ENCODE measurements at regions not wholly inside any gene's neighbourhood (a gene's known extent, or its start where the extent isn't known, plus 50 kb on each side); places are given as distances from the start of the nearest gene placed in this dataset.
"Not testable (repeated sequence)": the region's sequence is repeated elsewhere in the genome, so short reads cannot be mapped to it uniquely, and the experiment has no call there.

GRCh38 chr12:77222336-77222735 lies 157.0 kb upstream of the E2F7 start:
- no peak for DNase-seq (ENCODE audit: insufficient read length)
- FAIRE-seq, result no peak
- TF ChIP-seq POLR2AphosphoS5 (IDR thresholded peaks at IDR 0.05; ENCODE audit: low read depth, low read length), result no peak
- TF ChIP-seq TAF1 (IDR thresholded peaks at IDR 0.05; ENCODE audit: borderline replicate concordance, low read depth, low read length), result no peak
- no peak for TF ChIP-seq POLR2A (IDR thresholded peaks at IDR 0.05; ENCODE audit: low read depth, low read length)

- no peak for FAIRE-seq
- DNase-seq (ENCODE audit: insufficient read length), result no peak
Measured at GRCh38 chr12:77220586-77220985, 155.2 kb upstream of the E2F7 start.

GRCh38 chr12:77218278-77218677 lies 152.9 kb upstream of the E2F7 start:
- no peak for TF ChIP-seq POLR2A (IDR thresholded peaks at IDR 0.05; ENCODE audit: low read depth, low read length)
- TF ChIP-seq TAF1 (IDR thresholded peaks at IDR 0.05; ENCODE audit: borderline replicate concordance, low read depth, low read length), result no peak
- no peak for TF ChIP-seq POLR2AphosphoS5 (IDR thresholded peaks at IDR 0.05; ENCODE audit: low read depth, low read length)
- DNase-seq (ENCODE audit: insufficient read length) (no peak), FAIRE-seq (no peak)

More at GRCh38 chr12:77220586-77220985, 155.2 kb upstream of the E2F7 start:
- TF ChIP-seq POLR2AphosphoS5 (IDR thresholded peaks at IDR 0.05; ENCODE audit: low read depth, low read length) (no peak), TAF1 (IDR thresholded peaks at IDR 0.05; ENCODE audit: borderline replicate concordance, low read depth, low read length) (no peak), POLR2A (IDR thresholded peaks at IDR 0.05; ENCODE audit: low read depth, low read length) (no peak)

- not testable (repeated sequence) for DNase-seq (ENCODE audit: insufficient read length); FAIRE-seq
Measured at GRCh38 chr12:77216136-77216535, 150.8 kb upstream of the E2F7 start.

GRCh38 chr12:77214136-77214535 lies 148.8 kb upstream of the E2F7 start:
- FAIRE-seq, result no peak
- TF ChIP-seq POLR2A (IDR thresholded peaks at IDR 0.05; ENCODE audit: low read depth, low read length), result no peak
- no peak for TF ChIP-seq TAF1 (IDR thresholded peaks at IDR 0.05; ENCODE audit: borderline replicate concordance, low read depth, low read length)
- TF ChIP-seq POLR2AphosphoS5 (IDR thresholded peaks at IDR 0.05; ENCODE audit: low read depth, low read length), result no peak
- no peak for DNase-seq (ENCODE audit: insufficient read length)

- DNase-seq (ENCODE audit: insufficient read length), result no peak
- FAIRE-seq, result no peak
- TF ChIP-seq POLR2AphosphoS5 (IDR thresholded peaks at IDR 0.05; ENCODE audit: low read depth, low read length) (no peak), POLR2A (IDR thresholded peaks at IDR 0.05; ENCODE audit: low read depth, low read length) (no peak), TAF1 (IDR thresholded peaks at IDR 0.05; ENCODE audit: borderline replicate concordance, low read depth, low read length) (no peak)
Measured at GRCh38 chr12:77213319-77213718, 147.9 kb upstream of the E2F7 start.

GRCh38 chr12:77210724-77211123 lies 145.4 kb upstream of the E2F7 start:
- DNase-seq (ENCODE audit: insufficient read length), result no peak
- TF ChIP-seq POLR2AphosphoS5 (IDR thresholded peaks at IDR 0.05; ENCODE audit: low read depth, low read length) (no peak), POLR2A (IDR thresholded peaks at IDR 0.05; ENCODE audit: low read depth, low read length) (no peak), TAF1 (IDR thresholded peaks at IDR 0.05; ENCODE audit: borderline replicate concordance, low read depth, low read length) (no peak)
- FAIRE-seq, result no peak

- no peak for TF ChIP-seq POLR2AphosphoS5 (IDR thresholded peaks at IDR 0.05; ENCODE audit: low read depth, low read length)
- no peak for TF ChIP-seq POLR2A (IDR thresholded peaks at IDR 0.05; ENCODE audit: low read depth, low read length)
- no peak for TF ChIP-seq TAF1 (IDR thresholded peaks at IDR 0.05; ENCODE audit: borderline replicate concordance, low read depth, low read length)
- FAIRE-seq, result no peak
- DNase-seq (ENCODE audit: insufficient read length), result no peak
Measured at GRCh38 chr12:77204083-77204482, 138.7 kb upstream of the E2F7 start.

- no peak for DNase-seq (ENCODE audit: insufficient read length)
- no peak for FAIRE-seq
- TF ChIP-seq POLR2A (IDR thresholded peaks at IDR 0.05; ENCODE audit: low read depth, low read length) (no peak), POLR2AphosphoS5 (IDR thresholded peaks at IDR 0.05; ENCODE audit: low read depth, low read length) (no peak), TAF1 (IDR thresholded peaks at IDR 0.05; ENCODE audit: borderline replicate concordance, low read depth, low read length) (no peak)
Measured at GRCh38 chr12:77202457-77203060, 137.2 kb upstream of the E2F7 start.

- TF ChIP-seq POLR2A (IDR thresholded peaks at IDR 0.05; ENCODE audit: low read depth, low read length) (no peak), TAF1 (IDR thresholded peaks at IDR 0.05; ENCODE audit: borderline replicate concordance, low read depth, low read length) (no peak), POLR2AphosphoS5 (IDR thresholded peaks at IDR 0.05; ENCODE audit: low read depth, low read length) (no peak)
- FAIRE-seq (no peak), DNase-seq (ENCODE audit: insufficient read length) (no peak)
Measured at GRCh38 chr12:77189901-77190416, 124.6 kb upstream of the E2F7 start.

GRCh38 chr12:77189458-77189857 lies 124.1 kb upstream of the E2F7 start:
- DNase-seq (ENCODE audit: insufficient read length) (no peak), FAIRE-seq (no peak)
- no peak for TF ChIP-seq POLR2A (IDR thresholded peaks at IDR 0.05; ENCODE audit: low read depth, low read length)
- TF ChIP-seq TAF1 (IDR thresholded peaks at IDR 0.05; ENCODE audit: borderline replicate concordance, low read depth, low read length), result no peak
- no peak for TF ChIP-seq POLR2AphosphoS5 (IDR thresholded peaks at IDR 0.05; ENCODE audit: low read depth, low read length)

- FAIRE-seq (no peak), DNase-seq (ENCODE audit: insufficient read length) (peak; percentile 1)
- no peak for TF ChIP-seq POLR2AphosphoS5 (IDR thresholded peaks at IDR 0.05; ENCODE audit: low read depth, low read length)
- no peak for TF ChIP-seq POLR2A (IDR thresholded peaks at IDR 0.05; ENCODE audit: low read depth, low read length)
- TF ChIP-seq TAF1 (IDR thresholded peaks at IDR 0.05; ENCODE audit: borderline replicate concordance, low read depth, low read length), result no peak
Measured at GRCh38 chr12:77179515-77179914, 114.1 kb upstream of the E2F7 start.

All from GM12892 (cell line).